PFSK-1 (cell line): ENCODE measurements at regions not wholly inside any gene's neighbourhood (a gene's known extent, or its start where the extent isn't known, plus 50 kb on each side); places are given as distances from the start of the nearest gene placed in this dataset.
A peak's percentile ranks its signal among the peaks of the same experiment; 100 is the strongest.

ENCODE experiments used
- FOXP2 ChIP-seq: optimal IDR thresholded peaks from 2 replicates; pipeline ENCODE3; 2011; ENCODE audit warnings: borderline replicate concordance, control low read depth, inconsistent platforms; ENCODE audit not compliant: insufficient read depth; ENCODE audit errors: extremely low read length, extremely low read depth
- POLR2AphosphoS5 ChIP-seq: IDR thresholded peaks from 2 replicates; pipeline ENCODE4 v1.6.1; 2012; ENCODE audit warnings: low read depth, mild to moderate bottlenecking, control low read depth, low read length, moderate library complexity
- REST ChIP-seq, 2 experiments: IDR thresholded peaks; 2 replicates each; pipeline versions ENCODE4 v1.6.1 to v1.8.0; 2011 to 2012; ENCODE audit warnings: low read depth in 2 of 2, low read length in 2 of 2, control low read depth in 1 of 2, inconsistent platforms in 1 of 2, mild to moderate bottlenecking in 1 of 2, moderate library complexity in 1 of 2; ENCODE audit not compliant: insufficient read depth in 1 of 2
- SIN3A ChIP-seq: IDR thresholded peaks from 2 replicates; pipeline ENCODE4 v1.6.1; 2012; ENCODE audit warnings: mild to moderate bottlenecking, low read length, moderate library complexity, borderline replicate concordance; ENCODE audit not compliant: insufficient read depth
- TAF1 ChIP-seq: IDR thresholded peaks from 2 replicates; pipeline ENCODE4 v1.6.1; 2012; ENCODE audit warnings: low read length, control low read depth, borderline replicate concordance; ENCODE audit not compliant: insufficient read depth

- TF ChIP-seq REST (IDR thresholded peaks at IDR 0.05; ENCODE audit: insufficient read depth in 1 of 2, low read depth in 2 of 2, low read length in 2 of 2) (no peak), POLR2AphosphoS5 (no peak), TAF1 (no peak), FOXP2 (no peak), SIN3A (no peak)
Measured at GRCh38 chr11:70578371-70578770, 180.0 kb downstream of the CTTN start.

GRCh38 chr11:70578831-70579230 is 180.5 kb downstream of the CTTN start:
- TF ChIP-seq TAF1: no peak

GRCh38 chr11:70579316-70579955 is 181.1 kb downstream of the CTTN start:
- TF ChIP-seq FOXP2: no peak
- no peak for TF ChIP-seq SIN3A
- no peak for TF ChIP-seq TAF1
- TF ChIP-seq REST (IDR thresholded peaks at IDR 0.05; ENCODE audit: insufficient read depth in 1 of 2, low read depth in 2 of 2, low read length in 2 of 2): no peak
- no peak for TF ChIP-seq POLR2AphosphoS5

- TF ChIP-seq SIN3A (no peak), POLR2AphosphoS5 (no peak), REST (IDR thresholded peaks at IDR 0.05; ENCODE audit: insufficient read depth in 1 of 2, low read depth in 2 of 2, low read length in 2 of 2) (peak; percentile 68 to 90)
Measured at GRCh38 chr11:70580036-70580805, 181.9 kb downstream of the CTTN start.

- TF ChIP-seq POLR2AphosphoS5: no peak
- TF ChIP-seq REST (IDR thresholded peaks at IDR 0.05; ENCODE audit: insufficient read depth in 1 of 2, low read depth in 2 of 2, low read length in 2 of 2): no peak
- no peak for TF ChIP-seq SIN3A
- TF ChIP-seq FOXP2: no peak
- no peak for TF ChIP-seq TAF1
Measured at GRCh38 chr11:70581991-70582885, 183.9 kb downstream of the CTTN start.
